Activated CD4-positive, alpha-beta T cell treated with anti-CD3 and anti-CD28 coated beads, Interleukin-2, amount 10 ng/mL, durations not matched to agents 24 days and 14 days (primary cell): ENCODE measurements at regions not wholly inside any gene's neighbourhood (a gene's known extent, or its start where the extent isn't known, plus 50 kb on each side); places are given as distances from the start of the nearest gene placed in this dataset.

ENCODE experiments used
- DNase-seq: peaks from one replicate; pipeline ENCODE4 v3.0.0; 2022
- H3K27ac Mint-ChIP-seq: one replicate; pipeline ENCODE4 v1.8.0; 2022; ENCODE audit warnings: mild to moderate bottlenecking, mixed read lengths
- H3K27me3 Mint-ChIP-seq: one replicate; pipeline ENCODE4 v1.8.0; 2022; ENCODE audit warnings: mixed read lengths
- H3K36me3 Mint-ChIP-seq: one replicate; pipeline ENCODE4 v1.8.0; 2022; ENCODE audit warnings: low read depth, mild to moderate bottlenecking, mixed read lengths
- H3K4me1 Mint-ChIP-seq: one replicate; pipeline ENCODE4 v1.8.0; 2021; ENCODE audit warnings: mixed read lengths
- H3K4me3 Mint-ChIP-seq: one replicate; pipeline ENCODE4 v1.8.0; 2022; ENCODE audit warnings: mild to moderate bottlenecking, moderate library complexity, mixed read lengths
- H3K9me3 Mint-ChIP-seq: one replicate; pipeline ENCODE4 v1.8.0; 2021; ENCODE audit warnings: mixed read lengths
- intact Hi-C: fragments of 100-400 bp; cut with micrococcal nuclease; formaldehyde crosslinking; loops from one replicate; pipeline ENCODE4 v1.15.1; 2023

DNA sequence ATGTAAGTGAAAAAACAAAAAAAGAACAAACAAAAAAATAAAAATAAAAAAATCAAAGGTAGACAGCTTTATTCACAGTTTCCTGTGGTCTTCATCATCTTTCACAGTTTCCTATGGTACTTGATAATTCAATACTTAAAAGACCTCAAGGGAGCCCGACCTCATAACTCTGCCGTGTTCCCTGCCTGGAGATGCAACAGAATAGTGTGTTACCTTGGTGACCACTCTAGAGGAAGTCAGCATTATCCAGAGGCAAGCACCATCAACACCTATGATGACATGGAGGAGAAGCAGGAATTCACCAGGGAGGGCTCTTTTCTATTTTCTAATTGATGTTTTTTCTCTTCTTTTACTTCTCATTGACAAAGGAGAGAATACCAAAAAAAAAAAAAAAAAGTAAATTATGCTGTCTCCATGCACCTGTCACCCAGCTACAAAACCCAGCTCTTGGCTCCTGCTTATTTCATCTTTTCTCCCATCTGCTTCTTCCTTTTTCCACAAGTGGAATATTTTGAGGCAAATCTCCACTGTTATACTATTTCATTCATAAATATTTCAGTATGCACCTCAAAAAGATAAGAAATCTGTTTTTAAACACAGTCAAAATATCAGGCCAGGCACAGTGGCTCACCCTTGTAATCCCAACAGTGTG is 95.8 kb upstream of the STXBP5 start:
- H3K4me1 Mint-ChIP-seq = peaks cover 18% of the 10 kb centered on the region
- intact Hi-C loops = no loop called here
- H3K27me3 Mint-ChIP-seq = no peaks in the 10 kb centered on the region
- no peaks in the 10 kb centered on the region for H3K36me3 Mint-ChIP-seq
- peaks cover 7% of the 10 kb centered on the region for H3K9me3 Mint-ChIP-seq
- DNase-seq = no peak
- no peak overlapping the region for H3K4me3 Mint-ChIP-seq
- H3K27ac Mint-ChIP-seq = no peak overlapping the region

DNA sequence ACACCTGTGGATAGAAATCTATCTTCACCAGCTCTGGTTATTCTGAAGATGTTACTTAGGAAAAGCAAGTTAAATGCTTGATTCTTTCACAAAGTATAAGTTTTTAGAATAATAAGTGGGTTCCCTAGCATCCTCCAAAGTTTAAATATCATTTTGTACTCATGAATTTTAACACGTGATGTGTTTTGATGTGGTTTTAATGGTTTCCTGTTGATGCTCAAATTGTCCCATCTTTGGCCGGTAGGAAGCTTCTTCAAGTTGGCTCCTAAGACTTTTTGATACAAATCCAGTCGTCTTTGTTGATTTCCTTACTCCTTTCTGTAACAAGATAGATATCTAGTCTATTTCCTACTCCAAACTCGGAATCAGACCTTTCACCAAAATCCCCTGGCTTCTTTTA is 94.5 kb upstream of the STXBP5 start:
- Mint-ChIP-seq H3K27me3 (no peaks in the 10 kb centered on the region), H3K9me3 (peaks cover 7% of the 10 kb centered on the region), H3K27ac (no peak overlapping the region), H3K36me3 (no peaks in the 10 kb centered on the region), H3K4me3 (no peak overlapping the region), H3K4me1 (peaks cover 16% of the 10 kb centered on the region)
- no peak for DNase-seq
- intact Hi-C loops = no loop called here

DNA sequence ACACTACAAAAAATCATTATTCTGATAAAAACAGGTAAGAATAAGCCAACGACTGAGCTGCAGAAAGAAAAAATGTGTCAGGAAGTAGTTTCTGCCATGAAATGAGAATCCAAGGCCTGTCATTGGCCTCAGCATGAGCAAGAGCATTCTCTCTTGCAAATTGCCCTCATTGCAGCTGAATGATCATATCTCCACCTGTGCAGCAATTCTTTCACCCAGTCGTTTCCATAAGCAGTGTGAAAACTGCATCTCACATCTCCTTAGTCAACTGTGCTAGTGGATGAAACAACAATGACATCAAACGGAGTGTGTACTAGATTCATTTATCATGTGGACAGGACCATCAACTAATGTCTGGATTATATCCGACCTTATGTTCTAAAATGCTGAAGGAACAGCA is 88.2 kb upstream of the STXBP5 start:
- Mint-ChIP-seq H3K4me1 (no peaks in the 10 kb centered on the region), H3K9me3 (no peaks in the 10 kb centered on the region), H3K27ac (no peak overlapping the region), H3K36me3 (no peaks in the 10 kb centered on the region), H3K4me3 (no peak overlapping the region), H3K27me3 (no peaks in the 10 kb centered on the region)
- intact Hi-C loops = no loop called here
- no peak for DNase-seq

DNA sequence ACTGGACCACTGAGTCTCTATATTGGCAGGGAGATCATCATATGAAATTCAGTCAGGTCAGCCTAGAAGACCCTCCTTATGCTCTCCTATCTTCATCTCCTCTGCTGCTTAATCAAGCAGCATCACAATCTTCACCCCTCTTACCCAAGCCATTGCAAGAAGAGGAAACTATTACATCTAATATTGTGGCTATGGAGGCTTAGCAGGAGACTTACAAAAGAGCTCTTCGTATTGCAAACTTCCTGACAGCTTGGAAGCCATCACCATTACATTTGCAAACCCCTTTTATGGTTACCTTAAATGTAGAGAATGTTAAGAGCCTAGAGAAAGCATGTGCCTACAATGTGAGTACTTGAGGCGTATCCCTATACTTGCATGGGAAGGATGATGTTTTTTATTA is 87.2 kb upstream of the STXBP5 start:
- H3K9me3 Mint-ChIP-seq = no peaks in the 10 kb centered on the region
- no peaks in the 10 kb centered on the region for H3K36me3 Mint-ChIP-seq
- no peaks in the 10 kb centered on the region for H3K27me3 Mint-ChIP-seq
- no peaks in the 10 kb centered on the region for H3K4me1 Mint-ChIP-seq
- H3K27ac Mint-ChIP-seq = no peak overlapping the region
- DNase-seq = no peak
- H3K4me3 Mint-ChIP-seq = no peak overlapping the region
- intact Hi-C loops = no loop called here

DNA sequence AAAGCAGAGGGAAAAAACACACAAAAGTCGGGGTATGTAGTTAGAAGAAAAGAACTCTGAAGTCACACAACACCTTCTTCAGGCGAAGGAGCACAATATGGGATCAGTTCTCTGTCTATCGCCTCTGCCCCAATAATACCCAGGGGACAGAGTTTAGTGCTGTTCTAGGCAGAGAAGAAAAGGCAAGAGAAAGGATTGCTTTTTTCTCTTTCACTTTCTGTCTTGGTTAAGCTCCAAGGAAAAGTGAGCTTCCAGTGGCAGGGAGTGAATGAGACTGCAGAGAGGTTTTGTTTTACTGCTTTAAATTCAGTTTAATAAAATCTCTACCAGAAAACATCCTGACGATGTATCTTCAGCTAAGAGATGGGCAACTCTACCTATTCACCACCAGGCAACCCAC is 86.6 kb upstream of the STXBP5 start:
- Mint-ChIP-seq H3K27me3 (no peaks in the 10 kb centered on the region), H3K9me3 (no peaks in the 10 kb centered on the region), H3K4me3 (no peak overlapping the region), H3K36me3 (no peaks in the 10 kb centered on the region), H3K27ac (no peak overlapping the region), H3K4me1 (no peaks in the 10 kb centered on the region)
- DNase-seq = no peak
- intact Hi-C loops = no loop called here

DNA sequence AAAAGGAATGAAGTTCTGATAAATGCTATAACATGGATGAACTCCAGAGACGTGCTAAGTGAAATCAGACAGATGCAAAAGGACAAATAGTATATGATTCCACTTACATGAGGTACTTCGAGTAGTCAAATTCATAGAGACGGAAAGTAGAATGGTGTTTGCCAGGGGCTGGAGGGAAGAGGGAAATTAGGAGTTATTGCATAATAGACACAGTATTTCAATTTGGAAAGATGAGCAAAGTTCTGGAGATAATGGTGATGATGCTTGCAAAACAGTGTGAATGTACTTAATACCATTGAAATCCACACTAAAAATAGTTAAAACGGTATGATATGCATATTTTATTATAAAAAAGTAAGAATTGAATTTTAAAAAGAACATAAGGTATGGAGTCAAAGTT is 84.9 kb upstream of the STXBP5 start:
- H3K27me3 Mint-ChIP-seq = no peaks in the 10 kb centered on the region
- no peak overlapping the region for H3K27ac Mint-ChIP-seq
- no peak for DNase-seq
- H3K36me3 Mint-ChIP-seq = no peaks in the 10 kb centered on the region
- H3K4me3 Mint-ChIP-seq = no peak overlapping the region
- no peaks in the 10 kb centered on the region for H3K4me1 Mint-ChIP-seq
- intact Hi-C loops = no loop called here
- H3K9me3 Mint-ChIP-seq = no peaks in the 10 kb centered on the region

DNA sequence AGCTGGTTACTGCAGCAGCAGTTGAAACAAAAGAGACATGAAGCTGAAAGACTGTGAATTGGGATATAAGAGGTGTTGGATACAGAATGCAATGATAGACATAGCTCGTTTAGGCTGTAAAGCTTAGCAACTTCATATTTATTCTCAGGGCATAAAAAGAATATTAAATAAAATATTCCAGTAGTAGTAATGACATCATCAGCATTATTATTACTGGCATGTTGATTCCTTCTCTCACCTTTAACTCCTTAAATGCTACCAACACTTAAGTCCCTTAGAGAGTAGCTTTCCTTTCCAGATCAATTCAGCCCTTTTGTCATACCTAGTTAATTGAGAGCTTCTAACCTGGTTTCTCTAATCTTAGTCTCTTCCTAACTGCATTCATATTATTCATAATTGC is 81.4 kb upstream of the STXBP5 start:
- Mint-ChIP-seq H3K36me3 (no peaks in the 10 kb centered on the region), H3K4me1 (no peaks in the 10 kb centered on the region), H3K9me3 (no peaks in the 10 kb centered on the region), H3K27ac (no peak overlapping the region), H3K4me3 (no peak overlapping the region), H3K27me3 (peaks cover 2% of the 10 kb centered on the region)
- DNase-seq = no peak
- intact Hi-C loops = no loop called here

DNA sequence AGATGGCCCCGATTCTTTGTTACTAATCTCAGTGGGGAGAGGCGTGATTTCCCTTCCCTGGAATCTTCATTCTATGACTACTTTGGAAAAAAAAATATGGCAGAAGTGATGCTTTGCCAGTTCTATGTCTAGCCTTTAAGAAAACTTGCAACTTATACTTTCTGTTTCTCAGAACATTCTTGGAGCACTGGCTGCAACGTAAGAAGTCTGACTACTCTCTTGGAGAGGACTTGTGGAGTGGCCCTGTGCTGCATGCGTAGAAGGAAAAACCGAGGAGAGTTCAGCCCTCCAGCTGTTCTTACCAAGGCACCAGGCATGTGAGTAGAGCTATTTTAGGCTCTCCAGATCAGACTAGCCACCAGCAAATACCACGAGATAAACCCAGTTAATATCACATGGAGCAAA is 77.6 kb upstream of the STXBP5 start:
- Mint-ChIP-seq H3K4me3 (no peak overlapping the region), H3K27ac (no peak overlapping the region), H3K4me1 (no peaks in the 10 kb centered on the region), H3K27me3 (peaks cover 2% of the 10 kb centered on the region), H3K36me3 (no peaks in the 10 kb centered on the region), H3K9me3 (no peaks in the 10 kb centered on the region)
- intact Hi-C loops = no loop called here
- no peak for DNase-seq

DNA sequence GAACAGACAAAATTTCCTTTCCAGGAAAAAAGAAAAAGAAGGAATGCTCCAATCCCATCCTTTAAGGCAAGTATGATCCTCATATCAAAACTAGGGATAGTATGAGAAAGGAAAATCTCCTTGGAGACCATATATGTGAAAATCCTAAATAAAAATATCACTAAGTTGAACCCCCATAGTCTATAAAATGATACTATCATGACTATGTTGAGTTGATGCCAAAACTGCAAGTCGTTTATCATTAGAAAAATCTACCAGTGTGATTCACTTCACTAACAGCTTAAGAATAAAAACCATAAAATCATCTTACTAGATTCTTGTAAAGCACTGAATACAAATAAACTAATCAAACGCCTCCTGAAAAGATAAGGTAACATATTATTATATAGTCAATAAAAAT is 76.6 kb upstream of the STXBP5 start:
- intact Hi-C loops = no loop called here
- H3K27ac Mint-ChIP-seq = no peak overlapping the region
- no peak for DNase-seq
- no peaks in the 10 kb centered on the region for H3K9me3 Mint-ChIP-seq
- no peaks in the 10 kb centered on the region for H3K36me3 Mint-ChIP-seq
- H3K27me3 Mint-ChIP-seq = peaks cover 2% of the 10 kb centered on the region
- H3K4me1 Mint-ChIP-seq = no peaks in the 10 kb centered on the region
- no peak overlapping the region for H3K4me3 Mint-ChIP-seq

DNA sequence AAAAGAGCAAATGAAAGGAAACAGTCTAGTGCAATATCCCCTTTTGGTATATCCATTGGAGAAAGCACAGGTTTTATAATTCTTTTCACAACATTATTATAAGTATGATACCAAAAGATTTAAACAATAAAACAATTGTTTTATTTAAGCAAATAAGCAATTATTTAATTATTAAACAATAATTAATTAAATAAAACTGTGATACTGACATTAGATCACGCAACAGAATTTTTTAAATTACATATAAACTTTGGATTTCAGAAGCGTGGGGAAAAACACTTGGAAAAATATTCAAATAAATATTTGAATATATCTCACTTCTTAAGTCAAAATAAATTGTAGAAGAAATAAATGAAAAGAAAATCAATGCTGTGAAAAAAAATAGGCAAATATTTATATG is 76.2 kb upstream of the STXBP5 start:
- Mint-ChIP-seq H3K4me3 (no peak overlapping the region), H3K27me3 (peaks cover 2% of the 10 kb centered on the region), H3K27ac (no peak overlapping the region), H3K4me1 (no peaks in the 10 kb centered on the region), H3K36me3 (no peaks in the 10 kb centered on the region), H3K9me3 (no peaks in the 10 kb centered on the region)
- no peak for DNase-seq
- intact Hi-C loops = no loop called here

DNA sequence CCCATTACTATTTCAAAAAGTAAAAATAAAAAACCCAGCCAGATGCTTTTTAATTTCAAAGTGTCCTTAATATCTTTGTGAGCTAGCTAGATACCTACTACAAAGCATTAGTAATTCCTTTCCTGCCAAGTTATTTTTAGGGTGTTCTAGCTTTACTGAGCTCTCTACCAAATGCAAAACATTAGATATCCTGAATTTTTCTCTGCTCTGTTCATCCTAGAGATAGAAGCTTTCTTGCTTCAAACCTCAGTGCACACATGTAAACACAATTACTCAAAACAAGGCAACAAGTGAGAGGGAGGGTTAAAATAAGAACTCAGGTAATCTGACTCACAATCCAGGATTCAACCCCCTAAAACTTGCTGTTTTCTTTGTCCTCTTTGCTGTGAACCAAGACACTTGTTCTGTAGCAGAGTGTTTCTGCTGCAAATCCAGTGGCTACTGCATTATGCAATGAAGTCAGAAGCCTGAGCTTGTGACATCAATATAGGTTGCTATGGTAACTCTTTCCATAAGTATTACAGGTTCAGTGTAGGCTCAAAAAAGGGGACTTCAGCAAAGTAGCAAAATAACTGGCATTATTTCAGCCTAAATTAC is 72.6 kb upstream of the STXBP5 start:
- no peaks in the 10 kb centered on the region for H3K27me3 Mint-ChIP-seq
- DNase-seq = no peak
- H3K9me3 Mint-ChIP-seq = no peaks in the 10 kb centered on the region
- no peak overlapping the region for H3K27ac Mint-ChIP-seq
- H3K36me3 Mint-ChIP-seq = no peaks in the 10 kb centered on the region
- H3K4me3 Mint-ChIP-seq = no peak overlapping the region
- intact Hi-C loops = no loop called here
- H3K4me1 Mint-ChIP-seq = peaks cover 2% of the 10 kb centered on the region

DNA sequence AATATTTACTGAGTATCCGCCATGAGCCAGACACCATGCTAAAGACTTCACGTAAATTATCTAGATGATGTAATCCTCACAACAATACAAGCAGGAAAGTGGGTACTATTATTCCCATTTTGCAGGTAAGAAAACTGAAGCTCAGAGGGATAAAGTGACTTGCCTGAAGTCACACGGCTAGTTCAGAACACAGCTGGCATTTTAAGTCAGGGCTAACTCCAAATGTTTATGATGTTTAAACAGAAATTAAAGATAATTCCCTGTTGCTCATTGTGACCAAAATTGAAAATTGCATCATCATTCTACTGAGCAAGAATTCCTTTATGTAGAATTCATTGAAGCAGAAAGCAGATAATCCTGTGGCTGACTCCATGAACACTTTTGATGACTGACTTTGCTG is 71.3 kb upstream of the STXBP5 start:
- intact Hi-C loops = no loop called here
- Mint-ChIP-seq H3K9me3 (no peaks in the 10 kb centered on the region), H3K27me3 (no peaks in the 10 kb centered on the region)

DNA sequence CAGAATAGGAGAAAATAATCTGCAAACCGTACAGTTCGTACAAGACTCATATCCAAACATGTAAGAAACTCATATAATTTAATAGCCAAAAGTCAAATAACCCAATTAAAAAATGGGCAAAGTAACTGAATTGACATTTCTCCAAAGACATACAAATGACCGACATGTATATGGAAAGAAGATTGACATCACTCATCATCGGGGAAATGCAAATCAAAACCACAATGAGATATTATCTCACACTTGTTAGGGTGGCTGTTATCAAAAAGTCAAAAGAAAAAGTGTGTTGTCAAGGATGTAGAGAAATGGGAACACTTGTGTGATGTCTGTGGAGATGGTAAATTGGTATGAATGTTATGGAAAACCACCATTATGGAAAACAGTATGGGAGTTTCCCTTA is 70.5 kb upstream of the STXBP5 start:
- peaks cover 2% of the 10 kb centered on the region for H3K4me1 Mint-ChIP-seq
- no peaks in the 10 kb centered on the region for H3K36me3 Mint-ChIP-seq
- H3K9me3 Mint-ChIP-seq = no peaks in the 10 kb centered on the region
- intact Hi-C loops = no loop called here
- H3K4me3 Mint-ChIP-seq = no peak overlapping the region
- H3K27ac Mint-ChIP-seq = no peak overlapping the region
- no peaks in the 10 kb centered on the region for H3K27me3 Mint-ChIP-seq
- no peak for DNase-seq

More for the DNA sequence above, 71.3 kb upstream of the STXBP5 start:
- Mint-ChIP-seq H3K27ac (no peak overlapping the region), H3K36me3 (no peaks in the 10 kb centered on the region), H3K4me3 (no peak overlapping the region), H3K4me1 (peaks cover 2% of the 10 kb centered on the region)
- no peak for DNase-seq

DNA sequence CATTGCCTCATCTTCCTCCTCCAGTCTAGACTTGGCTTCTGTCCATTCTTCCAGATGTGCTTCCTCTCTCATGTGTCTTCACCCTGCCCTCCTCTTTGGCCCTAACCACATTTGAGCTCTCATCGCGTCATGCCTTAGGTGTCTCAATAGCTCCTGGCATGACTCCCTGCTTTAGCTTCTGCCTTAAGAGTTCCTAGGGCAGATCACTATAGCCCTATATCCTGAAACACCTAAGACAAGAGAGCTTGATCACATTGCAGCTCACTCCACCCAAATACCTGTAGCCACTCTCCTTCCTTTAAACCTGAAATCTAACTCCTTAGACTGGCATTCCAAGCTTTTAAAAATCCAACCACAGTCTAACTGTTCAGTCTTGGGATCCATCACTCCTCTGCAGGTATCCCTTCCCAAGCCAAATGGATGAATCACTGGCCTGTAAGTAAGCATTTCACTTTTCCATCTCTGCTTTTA is 69.0 kb upstream of the STXBP5 start:
- Mint-ChIP-seq H3K36me3 (no peaks in the 10 kb centered on the region), H3K27ac (no peak overlapping the region), H3K4me1 (peaks cover 2% of the 10 kb centered on the region), H3K4me3 (no peak overlapping the region), H3K27me3 (no peaks in the 10 kb centered on the region), H3K9me3 (no peaks in the 10 kb centered on the region)
- DNase-seq = no peak
- intact Hi-C loops = no loop called here

DNA sequence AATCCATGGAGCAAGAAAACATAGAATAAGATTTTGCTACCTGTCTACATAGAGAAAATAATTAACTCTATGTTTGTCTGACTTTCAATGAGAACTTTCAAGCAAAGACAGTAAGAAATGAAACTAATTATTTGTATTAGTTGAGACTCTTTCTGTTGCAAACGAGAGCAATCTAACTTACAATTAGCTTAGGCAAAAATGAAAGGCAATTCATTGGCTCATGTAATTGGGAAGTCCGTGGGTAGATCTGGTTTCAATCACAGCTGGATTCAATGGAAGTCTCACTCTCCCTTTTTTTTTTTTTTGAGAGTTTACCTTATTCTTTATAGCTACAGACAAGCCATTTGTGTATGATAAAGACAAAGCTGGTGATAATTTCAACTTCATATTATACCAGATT is 68.2 kb upstream of the STXBP5 start:
- no peaks in the 10 kb centered on the region for H3K36me3 Mint-ChIP-seq
- H3K27ac Mint-ChIP-seq = no peak overlapping the region
- DNase-seq = no peak
- intact Hi-C loops = no loop called here
- peaks cover 2% of the 10 kb centered on the region for H3K4me1 Mint-ChIP-seq
- H3K4me3 Mint-ChIP-seq = no peak overlapping the region
- no peaks in the 10 kb centered on the region for H3K9me3 Mint-ChIP-seq
- H3K27me3 Mint-ChIP-seq = no peaks in the 10 kb centered on the region
